GM19372 (cell line): ENCODE measurements at regions not wholly inside any gene's neighbourhood (a gene's known extent, or its start where the extent isn't known, plus 50 kb on each side); places are given as distances from the start of the nearest gene placed in this dataset.
"Not testable (repeated sequence)": the region's sequence is repeated elsewhere in the genome, so short reads cannot be mapped to it uniquely, and the experiment has no call there.

Experiments used
- ATAC-seq: cut with Tn5 transposase; IDR thresholded peaks from one replicate; pipeline ENCODE4 v1.9.1; 2021; ENCODE audit warnings: mild to moderate bottlenecking, low read depth, moderate library complexity; ENCODE audit not compliant: unreplicated experiment

DNA sequence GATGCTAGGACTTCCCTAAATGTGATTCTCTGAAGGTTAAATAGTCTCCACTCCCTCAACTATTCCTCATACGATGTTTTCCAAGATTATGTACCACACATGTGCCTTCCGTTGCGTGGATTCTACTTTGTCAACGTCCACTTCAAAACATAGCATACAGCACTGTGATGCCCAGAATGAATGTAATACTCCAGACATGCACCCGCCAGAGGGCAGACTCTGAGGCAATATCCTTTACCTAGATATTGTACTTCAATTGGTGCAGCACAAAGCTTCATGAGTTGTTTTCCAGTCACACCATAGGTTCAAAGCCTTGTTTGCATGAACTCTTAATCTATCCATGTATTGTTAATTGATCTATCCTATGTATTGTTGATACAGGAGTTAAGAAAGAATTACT, 201.0 kb upstream of the NABP1 start:
- no peak for ATAC-seq

DNA sequence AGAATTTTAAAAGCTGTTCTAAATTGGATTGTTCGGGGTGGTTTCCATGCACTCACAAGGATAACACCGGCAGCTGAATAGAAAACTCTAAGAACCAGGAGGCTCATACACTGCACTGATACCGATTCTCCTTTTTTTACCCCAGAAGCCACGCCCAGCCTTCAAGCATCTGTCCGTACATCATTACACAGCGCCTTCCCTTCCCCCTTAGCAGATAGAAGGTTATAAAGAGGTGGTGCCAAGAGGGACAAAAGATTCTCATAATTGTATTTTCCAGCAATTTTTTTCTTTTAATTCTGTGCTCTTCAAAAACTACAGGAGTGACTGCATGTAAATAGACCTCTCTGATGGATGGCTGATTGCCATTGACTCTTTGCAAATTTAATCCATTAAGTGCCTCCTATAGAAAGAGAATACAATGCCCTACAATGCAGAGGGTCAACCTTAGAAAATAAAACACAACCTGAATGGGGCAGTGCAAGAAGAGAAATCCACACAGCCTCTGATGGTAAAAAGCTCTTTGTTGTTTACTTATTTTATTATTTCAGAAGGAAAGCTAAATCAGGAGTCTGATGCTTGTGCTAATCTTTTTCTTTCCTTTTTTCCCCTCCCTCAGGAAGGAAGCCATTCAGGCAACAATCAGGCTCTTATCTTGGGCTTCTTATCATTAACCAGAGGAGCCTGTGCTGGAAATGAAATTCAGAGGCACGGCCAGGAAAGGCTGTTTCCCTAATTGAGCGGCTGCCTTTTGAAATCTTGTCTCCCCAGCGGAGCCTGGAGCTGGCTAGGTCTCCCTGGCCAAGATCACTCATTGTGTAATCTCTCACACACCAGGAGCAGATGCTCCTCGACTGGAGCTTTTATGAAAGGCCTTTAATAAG, 198.9 kb upstream of the NABP1 start:
- ATAC-seq, result no peak

DNA sequence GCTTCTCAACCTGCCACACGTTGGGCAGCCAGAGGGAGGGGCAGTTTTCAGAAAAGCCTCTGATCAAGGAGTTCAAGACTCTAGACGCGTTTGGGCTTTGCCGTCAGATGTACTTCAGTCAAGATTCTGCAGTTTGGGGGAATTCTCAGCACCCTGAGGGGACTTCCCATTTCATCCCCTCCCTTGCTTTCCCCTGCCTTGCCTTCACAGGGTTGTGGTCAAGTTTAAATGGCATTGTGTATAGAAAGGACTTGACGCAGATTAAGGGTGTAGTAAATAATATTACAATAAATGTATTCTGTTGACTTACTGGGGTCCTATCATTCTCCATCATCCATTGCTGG, 198.3 kb upstream of the NABP1 start:
- ATAC-seq, result no peak

DNA sequence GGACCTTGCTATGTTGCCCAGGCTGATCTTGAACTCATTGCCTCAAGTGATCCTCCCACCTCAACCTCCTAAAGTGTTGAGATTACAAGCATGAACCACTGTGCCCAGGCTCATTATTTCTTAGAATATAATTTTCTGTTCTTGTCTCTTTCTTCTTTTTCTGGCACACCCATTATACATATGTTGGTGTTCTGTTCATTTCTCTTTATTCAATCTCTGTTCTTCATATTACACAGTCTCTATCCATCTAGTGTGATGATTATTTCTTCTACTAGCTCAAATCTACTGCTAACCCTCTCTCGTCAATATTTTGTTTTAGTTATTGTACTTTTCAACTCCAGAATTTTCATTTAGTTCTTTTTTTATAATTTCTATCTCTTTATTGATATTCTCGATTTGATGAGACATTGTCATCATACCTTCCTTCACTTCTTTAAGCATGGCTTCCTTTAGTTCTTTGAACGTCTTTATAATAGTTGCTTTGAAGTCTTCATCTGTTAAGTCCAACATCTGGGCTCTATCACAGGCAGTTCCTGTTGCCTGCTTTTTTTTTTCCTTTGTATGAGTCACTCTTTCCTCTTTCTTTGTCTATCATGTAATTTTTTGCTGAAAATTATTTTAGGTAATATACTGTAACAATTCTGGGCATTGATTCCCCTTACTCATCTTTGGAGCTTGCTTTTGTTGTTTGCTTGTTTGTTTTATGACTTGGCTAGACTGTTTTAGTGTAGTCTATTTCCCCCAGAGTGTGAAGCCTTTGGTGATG, 196.4 kb upstream of the NABP1 start:
- no peak for ATAC-seq

DNA sequence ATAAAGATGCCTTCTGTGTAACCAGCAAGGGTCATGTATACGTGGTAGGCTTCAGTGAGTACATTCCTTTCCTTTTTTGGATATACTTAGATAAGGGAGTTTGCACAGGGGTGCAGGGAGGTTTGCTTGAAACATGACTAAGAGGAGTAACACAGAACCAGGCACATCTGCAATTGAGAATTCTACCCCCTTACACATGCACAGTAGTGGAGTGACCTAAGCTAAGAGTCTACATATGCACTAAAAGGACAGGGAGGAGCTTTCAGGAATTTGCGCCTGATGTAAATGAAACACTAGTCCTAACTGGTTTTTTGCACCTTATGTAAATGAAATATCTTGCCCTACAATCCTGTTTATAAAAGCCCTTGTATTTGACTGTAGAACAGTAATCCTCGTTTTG, 194.8 kb upstream of the NABP1 start:
- no peak for ATAC-seq

DNA sequence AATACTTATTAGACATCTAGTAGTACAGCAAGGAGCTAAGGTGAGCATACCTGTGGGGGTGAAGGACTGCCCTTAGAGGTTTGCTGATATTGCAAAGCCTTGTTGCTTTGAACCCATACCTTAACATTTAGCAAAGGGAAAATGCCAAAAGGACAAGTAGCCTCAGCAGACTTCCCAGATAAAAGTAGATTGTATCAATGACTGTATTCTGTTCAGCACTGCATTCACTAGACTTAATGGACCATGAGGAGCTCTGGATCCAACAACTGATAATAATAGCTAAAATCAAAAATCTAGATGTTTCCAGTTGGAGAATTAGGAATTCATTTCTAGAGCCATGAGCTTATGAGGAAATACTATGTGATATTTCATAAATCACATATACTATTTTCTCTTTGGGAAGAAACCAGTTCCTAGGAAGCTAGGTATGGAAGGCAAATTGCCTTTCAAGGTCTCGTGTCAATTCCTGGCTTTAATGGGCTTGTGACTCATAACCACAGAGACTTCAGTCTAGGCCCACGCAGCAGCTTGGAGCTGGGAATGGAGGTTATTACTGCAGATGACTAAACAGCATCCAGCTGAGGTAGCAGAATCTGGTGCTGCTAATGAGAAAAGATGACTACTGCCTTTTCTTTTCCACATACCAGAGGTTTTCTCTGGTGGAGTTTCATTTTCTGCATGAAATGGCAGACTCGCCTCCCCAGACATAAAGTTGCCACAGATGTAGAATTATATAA, 191.2 kb upstream of the NABP1 start:
- no peak for ATAC-seq

DNA sequence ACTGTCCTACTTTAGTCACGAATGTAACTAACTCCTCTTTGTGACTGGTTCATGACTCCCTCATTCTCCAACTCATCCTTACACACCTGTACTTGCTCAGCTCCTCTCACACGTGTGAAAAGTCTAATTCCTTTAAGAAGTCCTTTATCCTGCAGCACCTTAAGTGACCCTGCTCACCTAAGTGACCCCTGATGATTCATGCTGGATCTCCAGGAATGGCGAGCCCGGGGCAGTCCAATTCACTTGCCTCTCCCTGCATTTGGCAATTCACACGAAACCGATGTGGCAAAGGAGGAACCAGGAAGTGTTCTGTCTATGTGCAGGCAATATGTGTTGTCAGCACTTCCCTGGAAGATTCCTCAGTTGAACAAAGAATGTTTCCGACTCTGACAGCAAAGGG, 189.8 kb upstream of the NABP1 start:
- no peak for ATAC-seq

DNA sequence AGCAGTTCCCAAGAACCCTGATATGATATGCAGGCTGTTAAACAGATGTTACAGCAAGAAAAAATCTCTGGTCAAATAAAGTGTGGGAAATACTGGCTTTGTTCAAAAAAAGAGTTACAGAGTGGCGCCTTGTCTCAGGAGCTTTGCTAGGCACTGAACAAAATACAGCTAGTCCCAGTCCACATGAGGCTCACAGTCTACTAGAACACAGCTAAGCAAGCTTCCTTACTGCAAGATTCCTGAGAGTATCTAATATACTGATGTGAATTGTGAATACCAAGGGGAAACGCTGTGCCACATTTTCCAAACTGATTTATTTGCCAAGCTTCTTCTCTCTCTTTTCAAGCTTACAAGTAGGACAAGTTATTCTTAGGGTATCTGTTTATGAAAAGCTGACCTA, 188.8 kb upstream of the NABP1 start:
- ATAC-seq, result no peak

DNA sequence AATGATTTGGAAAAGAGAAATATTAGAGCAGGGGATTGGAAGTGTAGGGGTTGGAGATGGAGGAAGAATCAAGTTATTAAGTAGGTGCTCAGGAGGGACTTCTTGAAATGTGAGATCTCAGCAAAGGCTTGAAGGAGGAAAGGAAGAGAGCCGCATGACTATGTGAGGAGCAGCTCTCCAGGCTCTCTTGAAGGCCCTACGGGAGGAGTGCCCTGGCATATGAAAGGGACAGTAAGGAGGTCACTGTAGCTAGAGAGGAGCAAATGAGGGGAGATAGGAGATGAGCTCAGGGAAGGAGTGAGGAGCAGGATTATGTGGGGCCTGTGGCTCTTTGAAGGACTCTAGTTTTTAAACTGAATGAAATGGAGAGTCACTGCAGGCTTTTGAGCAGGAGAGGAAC, 181.1 kb upstream of the NABP1 start:
- no peak for ATAC-seq

DNA sequence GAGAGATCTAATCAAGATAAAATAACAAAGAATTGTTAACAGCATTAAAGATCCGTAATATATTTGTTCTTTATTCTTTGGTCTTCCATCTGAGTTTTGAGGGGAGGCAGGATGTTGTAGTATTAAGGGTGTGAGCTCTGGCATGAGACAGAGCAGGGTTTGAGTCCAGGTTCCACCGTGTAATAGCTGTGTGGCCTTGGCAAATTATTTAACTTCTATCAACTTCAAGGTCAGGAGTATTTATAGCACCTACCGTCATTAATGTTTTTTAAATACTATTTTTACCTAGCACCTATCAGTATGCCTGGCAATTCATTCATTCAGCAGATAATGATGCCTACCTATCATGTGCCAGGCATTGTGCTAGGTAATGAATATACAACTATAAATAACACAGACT, 180.1 kb upstream of the NABP1 start:
- ATAC-seq, result no peak

DNA sequence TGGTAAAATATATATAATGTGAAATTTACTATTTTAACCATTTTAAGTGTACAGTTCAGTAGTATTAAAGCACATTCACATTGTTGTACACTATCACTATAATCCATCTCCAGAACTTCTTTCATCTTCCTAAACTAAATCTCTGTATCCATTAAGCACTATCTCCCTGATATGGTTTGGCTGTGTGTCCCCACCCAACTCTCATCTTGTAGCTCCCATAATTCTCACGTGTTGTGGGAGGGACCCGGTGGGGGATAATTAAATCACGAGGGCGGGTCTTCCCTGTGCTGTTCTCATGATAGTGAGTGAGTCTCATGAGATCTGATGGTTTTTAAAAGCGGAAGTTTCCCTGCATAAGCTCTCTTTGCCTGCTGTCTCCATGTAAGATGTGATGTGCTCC, 178.9 kb upstream of the NABP1 start:
- no peak for ATAC-seq

DNA sequence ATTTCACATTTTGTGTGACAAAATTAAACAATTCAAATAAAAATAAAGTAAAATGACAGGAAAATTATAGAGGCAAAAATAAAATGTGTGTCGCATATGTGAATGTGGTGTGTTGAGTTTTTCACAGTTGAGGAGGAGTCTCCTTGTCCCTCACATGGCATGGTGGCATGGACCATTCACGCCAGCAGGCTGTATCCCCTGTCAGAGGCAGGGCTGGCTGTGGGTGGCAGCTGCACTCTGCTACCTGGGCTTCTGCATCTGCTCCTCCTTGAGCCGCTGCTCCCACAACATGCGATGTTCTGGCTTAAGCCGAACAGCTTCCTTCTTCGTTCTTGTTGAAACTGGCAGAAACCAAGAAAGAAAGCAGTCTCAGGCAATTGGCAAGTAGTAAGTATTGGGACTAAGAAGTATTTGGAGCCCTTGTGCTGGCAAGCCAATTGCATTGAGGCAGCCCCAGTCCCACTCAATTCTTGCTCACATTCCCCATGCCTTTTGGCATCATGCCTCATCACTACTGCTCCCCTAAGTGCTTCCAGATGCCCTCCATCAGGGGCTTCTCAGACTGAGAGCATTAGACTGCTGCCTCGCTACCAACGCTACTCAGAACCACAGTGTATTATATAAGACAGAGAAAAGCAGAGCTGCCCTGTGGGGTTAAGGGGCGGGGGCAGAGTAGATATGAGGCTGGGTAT, 177.9 kb upstream of the NABP1 start:
- no peak for ATAC-seq

DNA sequence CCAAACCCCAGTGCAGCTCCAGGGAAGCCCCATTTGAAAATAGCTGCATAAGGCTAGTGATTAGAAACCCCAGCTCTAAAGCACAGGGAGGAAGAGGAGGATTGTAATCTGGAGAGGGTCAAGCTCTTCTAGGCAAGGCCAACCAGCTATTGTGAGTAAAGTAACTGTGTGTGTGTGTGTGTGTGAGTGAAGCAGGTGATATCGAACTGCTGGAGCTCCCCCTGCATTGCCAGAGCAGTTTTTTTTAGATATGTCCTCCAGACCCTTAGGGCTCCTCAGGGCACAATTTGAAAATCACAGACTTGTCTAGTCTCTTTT, 177.4 kb upstream of the NABP1 start:
- no peak for ATAC-seq

DNA sequence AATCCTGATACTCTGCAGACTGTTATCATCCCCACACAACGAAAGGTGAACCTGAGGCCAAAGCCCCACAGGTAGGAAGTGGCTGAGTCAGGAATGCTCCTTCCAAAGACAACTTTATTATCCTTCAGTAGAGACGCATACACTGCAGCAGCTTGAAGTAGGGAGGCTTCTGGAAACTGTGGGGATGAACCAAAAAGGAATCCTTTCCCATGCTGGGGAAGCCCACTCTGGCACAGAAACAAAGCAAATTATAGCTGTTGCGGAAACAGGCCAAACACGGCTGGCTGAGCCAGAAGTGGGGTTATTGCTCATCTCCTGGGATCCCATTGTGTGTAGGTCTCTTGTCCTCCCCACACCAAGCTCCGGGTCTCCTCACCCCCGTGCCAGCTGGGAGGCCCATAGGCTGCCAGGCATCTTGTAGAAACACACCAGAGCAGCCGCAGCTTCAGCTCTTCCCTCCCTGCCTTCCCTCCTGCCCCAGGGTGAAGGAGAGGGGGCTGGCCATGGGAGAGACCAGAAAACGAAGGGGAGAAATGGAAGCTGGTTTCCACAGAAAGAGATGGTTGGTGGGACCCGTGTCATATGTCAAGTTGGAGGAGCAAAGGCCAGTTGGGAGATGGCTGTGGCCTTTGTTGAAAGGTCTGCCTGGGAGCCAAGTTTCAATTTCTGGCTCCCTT, 176.9 kb upstream of the NABP1 start:
- ATAC-seq, result no peak

DNA sequence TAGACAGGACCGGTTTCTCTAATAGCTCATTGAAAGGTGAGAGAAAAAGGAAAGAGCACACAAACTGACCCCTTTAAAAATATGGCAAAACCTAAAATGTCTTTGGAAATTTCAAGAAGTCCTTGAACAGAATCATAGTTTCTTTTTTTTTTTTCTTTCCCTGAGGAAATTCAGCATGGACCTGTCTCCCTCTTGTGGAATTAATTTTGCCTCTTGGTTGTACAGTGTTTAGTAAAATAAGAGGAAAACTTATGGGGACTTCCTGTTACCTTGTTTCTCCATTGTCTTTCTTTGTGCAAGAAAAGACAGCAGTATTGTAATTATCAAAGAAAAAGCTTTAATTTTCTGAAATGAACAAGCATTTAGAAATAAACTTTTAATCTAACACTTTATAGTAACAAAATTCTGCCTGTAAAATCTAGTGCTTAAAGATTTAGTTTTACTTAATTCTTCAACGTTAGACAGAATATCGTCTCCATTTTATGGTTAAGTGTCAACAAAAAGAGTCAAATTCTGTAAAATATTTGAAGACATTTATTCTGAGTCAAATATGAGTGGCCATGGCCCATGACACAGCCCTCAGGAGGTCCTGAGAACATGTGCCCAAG, 176.3 kb upstream of the NABP1 start:
- no peak for ATAC-seq

DNA sequence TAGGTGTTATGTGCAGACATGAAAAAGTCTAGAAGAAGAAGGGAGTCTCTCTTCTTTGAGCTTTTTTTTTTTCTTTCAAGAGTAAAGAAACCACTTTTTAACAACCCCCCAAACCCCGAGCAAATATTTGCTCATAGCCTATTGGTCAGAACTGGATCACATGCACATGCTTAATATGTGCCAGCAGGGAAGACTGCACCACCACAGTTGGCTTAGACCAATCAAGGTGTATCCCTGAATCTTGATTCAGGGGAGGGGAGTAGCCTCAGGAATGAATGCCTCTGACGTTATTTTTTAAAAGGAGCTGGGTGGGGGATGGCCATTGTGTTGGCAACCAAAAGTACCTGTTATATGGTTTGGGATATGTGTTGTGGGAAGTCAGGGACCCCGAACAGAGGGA, 171.4 kb upstream of the NABP1 start:
- no peak for ATAC-seq

DNA sequence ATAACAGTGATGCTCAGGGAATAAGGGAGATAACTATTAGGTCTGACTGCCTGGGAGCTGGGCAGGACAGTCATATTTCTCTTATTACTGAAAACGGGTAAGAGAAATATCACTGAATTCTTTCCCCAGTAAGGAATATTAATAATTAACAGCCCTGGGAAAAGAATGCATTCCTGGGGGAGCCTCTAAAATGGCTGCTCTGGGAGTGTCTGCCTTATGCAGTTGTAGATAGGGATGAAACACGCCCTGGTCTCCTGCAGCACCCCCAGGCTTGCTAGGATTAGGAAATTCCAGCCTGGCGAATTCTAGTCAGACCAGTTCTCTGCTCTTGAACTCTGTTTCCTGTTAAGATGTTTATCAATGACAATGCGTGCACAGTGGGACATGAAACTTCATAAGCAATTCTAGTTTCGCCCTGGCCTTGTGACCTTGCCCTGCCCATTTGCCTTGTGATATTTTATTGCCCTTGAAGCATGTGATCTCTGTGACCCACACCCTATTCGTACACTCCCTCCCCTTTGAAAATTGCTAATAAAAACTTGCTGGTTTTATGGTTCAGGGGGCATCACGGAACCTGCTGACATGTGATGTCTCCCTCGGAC, 170.6 kb upstream of the NABP1 start:
- not testable (repeated sequence) for ATAC-seq

DNA sequence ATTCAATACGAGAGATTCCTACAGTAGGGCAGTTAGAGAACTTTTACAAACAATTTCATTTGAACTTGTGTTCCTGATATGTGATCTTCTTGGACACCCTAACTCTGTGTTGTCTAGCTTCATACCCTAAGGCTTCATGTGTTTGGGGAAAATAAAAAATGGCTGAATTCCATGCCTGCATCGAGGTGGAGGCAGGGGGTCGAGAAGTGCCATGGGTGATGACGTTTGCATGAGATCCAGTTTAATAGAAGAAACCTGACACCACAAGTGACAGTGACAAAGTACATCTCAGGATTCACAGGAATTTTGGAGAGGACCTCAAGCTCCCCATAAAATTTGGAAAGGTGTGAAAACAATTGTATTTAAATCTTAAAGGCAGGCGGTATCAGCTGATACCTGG, 169.2 kb upstream of the NABP1 start:
- ATAC-seq, result no peak

DNA sequence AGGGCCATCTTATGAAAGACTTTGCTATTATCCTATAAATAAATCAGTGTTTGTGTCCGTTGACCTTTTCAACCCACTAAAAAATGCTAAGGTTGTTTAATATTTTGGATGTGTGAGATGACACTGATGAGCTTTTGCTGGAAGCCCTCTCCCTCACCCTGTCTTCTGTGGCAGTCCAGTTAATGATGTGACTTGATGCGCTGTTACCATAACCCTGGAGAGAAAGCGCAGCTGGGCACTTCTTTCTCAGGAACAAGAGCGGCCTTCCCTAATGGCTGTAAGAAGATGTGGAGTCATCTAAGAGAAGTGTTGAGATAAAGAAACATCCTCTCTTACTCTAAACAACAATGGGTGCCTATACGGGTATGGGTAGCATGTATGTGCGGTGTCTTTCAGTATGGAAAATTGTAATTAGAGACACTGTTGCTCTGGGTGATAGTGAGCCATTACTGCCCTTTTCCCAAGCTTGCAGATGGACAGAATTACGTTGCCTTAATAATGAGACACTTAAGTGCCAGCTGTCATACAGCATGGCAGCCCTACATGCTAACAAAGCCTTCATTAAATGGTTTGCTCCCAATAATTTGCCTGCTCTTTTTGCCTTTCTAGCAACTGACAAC, 165.6 kb upstream of the NABP1 start:
- no peak for ATAC-seq
